KG1 (cell line): ENCODE measurements at regions not wholly inside any gene's neighbourhood (a gene's known extent, or its start where the extent isn't known, plus 50 kb on each side); places are given as distances from the start of the nearest gene placed in this dataset.

Source experiments
- DNase-seq: peaks from one replicate; lab custom pipeline; 2025; lab: John Stamatoyannopoulos, UW

DNA sequence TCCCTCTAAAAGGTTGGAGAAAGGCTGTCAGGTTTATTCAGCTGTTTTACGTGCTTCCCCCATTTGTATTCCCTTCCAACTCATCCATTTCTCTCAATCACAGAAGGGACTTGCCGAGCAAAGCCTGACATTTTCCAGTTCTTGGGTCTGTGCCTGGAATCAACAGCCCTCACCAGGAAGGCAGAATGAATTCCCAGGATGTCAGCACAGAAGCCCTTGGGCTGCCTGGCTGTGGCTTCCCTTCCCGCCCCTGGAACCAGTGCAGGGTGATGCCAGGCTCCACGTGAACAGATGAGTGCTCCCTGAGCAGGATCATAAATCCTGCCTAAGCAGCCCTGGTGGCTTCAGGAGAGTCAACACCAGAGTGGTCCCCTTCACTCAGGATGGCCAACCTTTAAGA lies 86.1 kb upstream of the CD83 start:
- no peak for DNase-seq

GRCh38 chr6:14035071-14035847 lies 82.3 kb upstream of the CD83 start:
- no peak for DNase-seq

DNA sequence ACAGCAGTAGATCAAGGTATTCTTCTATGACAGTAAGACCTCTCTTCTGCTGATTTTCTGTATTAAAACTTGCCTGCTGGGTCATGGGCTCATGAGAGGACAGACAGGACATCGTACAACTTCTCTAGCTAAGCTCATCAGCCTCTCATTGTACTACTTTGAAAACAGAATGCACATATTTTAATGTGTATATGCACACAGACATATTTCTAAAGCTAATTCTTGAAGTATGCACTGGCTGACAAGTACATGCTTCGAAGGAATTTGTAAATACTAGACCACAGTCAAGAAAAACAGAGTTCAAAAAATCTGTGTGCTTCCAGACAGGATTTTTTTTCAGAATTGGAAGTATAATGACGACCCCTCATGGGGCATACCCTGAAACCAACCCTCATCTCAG lies 81.7 kb upstream of the CD83 start:
- no peak for DNase-seq

DNA sequence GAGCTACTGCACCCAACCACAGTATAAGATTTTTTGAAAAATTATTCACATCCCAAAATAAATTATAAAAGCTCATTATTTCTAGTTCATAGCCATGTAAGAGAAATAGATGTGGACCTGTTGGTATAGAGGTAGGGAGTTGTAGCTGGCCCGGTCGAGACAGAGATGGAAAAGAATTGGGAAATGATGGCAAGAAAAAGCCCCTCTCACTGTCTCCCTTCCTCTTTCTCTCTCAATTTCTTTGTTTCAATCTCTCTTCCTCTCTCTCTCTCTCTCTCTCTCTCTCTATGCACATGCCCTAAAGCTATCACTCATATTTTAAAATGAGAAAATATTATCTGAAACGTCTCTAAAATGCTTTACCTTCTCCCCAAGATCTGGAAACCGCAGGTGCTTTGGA lies 80.7 kb upstream of the CD83 start:
- no peak for DNase-seq

- DNase-seq = no peak
These were observed 79.9 kb upstream of the CD83 start for GRCh38 chr6:14037402-14038277.

GRCh38 chr6:14038467-14039437 lies 78.8 kb upstream of the CD83 start:
- no peak for DNase-seq

GRCh38 chr6:14040042-14040441 lies 77.5 kb upstream of the CD83 start:
- no peak for DNase-seq

DNA sequence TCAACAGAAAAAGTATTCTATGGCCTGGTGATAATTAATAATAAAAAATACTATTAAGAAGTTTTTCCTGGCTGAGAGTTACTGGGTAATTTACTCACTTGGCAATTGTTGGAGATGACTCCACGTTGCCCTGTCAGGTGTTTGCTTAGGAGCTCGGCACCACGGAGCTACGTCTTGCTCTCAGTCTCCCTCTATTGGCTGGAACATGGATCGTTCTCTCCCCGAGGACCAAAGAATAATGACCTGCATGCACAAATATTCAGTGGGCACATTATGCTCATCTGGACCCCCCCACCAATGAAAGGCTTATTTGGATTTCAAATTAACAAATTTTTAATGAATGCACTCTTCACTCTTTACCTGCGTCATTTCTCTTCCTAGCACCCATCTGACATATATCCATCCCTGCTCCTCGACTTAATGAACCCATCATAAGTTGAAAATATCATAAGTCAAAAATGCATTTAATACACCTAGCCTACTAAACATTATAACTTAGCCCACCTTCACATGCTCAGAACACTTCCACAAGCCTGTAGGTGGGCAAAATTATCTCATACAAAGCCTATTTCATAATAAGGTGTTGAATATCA lies 71.0 kb upstream of the CD83 start:
- DNase-seq = no peak

GRCh38 chr6:14047151-14047740 lies 70.3 kb upstream of the CD83 start:
- DNase-seq = no peak

DNA sequence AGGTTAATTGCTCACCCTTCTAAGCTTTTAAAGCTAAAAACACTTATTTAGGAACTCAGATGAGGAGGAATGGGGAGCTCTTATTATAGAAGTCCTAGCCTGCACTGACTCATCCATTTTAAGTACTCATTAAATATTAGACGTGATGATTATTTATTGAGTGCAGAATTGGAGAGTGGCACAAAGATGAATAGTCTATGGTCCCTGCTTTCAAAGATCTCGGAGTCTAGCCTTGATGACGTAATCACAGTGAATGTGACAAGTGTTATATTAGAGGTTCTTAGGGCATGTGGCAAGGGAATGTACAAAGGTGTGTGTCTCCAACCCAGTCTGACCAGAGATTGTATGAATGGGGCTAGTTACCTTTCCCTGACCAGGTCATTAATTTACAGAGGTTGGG lies 68.7 kb upstream of the CD83 start:
- DNase-seq = no peak

DNA sequence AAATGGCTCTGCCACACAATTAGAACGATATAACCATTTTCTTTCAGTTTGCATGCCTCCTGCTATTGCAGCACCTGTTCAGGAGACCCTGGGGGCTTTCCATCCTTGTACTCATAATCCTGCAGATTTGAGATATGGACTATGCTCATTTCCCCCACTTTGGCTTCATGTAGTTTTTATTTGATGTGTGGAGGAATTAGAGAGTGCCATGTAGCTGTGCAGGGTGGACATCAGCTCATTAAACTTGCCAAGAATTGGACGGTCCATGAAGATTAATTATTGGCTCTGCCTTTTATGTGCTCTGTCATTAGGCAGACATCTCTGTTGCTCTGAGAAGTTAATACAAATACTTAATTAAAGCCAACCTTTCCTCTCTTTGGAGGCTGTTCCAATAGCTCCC lies 66.2 kb upstream of the CD83 start:
- DNase-seq = no peak

DNA sequence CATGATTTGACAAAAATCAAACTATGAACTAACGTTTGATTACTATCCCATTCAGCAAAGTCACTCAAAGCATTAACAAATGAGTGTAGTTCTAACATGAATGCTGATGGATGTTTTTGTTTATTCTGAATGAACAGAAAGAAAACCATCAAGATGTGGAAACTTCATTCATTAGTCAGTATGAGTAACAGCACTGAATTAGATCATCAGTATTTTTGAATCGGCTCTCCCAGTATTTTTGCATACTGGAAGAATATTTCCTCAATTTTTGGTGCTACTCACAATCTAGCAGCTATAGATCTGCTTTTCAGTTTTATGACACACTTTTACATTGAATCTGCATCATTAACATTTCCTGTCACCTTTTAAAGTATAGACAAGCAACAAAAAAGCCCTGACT lies 63.8 kb upstream of the CD83 start:
- DNase-seq = no peak

DNA sequence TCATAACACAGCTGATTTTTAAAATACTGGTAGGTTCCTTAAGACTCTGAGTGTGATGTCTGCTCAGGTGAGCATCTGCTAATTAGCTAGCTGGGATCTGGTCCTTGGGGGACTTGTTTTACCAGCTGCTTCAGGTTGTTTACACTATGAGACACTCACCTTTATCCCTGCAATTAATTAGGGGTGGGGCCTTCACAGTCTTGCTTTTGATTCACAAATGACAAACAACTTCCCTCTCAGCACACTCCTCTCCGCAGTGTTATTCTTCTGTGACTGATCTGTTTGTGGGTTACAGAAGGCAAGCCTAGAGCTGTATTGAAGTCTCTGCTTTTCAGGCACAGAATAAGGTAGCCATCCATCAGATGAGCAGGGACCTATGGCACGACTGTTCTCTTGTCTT lies 62.0 kb upstream of the CD83 start:
- DNase-seq = no peak

- no peak for DNase-seq
These were observed 59.4 kb upstream of the CD83 start for GRCh38 chr6:14058029-14058695.

GRCh38 chr6:14058735-14059134 lies 58.8 kb upstream of the CD83 start:
- no peak for DNase-seq

GRCh38 chr6:14059791-14060436 lies 57.7 kb upstream of the CD83 start:
- DNase-seq = no peak

DNA sequence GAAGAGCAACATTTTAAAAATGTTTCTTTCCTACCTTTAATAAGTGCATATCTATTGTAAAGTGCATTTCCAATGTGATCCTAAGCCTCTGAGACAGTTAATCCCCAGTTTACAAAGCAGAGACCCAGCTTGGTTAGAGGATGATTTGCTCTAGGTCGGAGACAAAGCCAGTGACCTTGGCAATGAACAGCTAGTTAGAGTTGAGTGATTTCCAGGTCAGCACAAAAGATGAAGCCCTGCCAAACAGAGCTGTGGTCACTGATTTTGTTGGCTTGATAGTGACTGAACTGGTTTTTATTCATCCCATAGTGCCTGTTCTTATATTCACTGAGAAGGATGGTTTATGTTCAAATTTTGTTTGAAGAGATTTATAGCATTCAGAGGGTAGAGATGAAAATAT lies 56.6 kb upstream of the CD83 start:
- DNase-seq = no peak

DNA sequence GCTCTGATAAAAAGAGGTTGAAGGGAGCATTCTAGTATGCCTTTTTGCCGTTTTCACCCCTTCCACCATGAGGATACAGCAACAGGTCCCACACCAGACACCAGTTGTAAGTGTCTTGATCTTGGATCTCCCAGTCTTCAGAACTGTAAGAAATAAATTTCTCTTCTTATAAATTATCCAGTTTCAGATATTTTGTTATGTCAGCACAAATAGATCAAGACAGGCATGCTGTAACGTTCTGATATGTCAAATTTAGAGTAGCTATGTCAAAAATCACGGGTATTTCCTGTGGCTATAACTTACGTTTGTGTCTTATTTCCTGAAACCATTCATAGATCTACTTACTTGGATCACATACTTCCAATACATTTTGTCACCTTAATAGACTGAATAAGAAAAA lies 55.9 kb upstream of the CD83 start:
- DNase-seq = no peak

GRCh38 chr6:14062345-14063029 lies 55.1 kb upstream of the CD83 start:
- no peak for DNase-seq

- DNase-seq = no peak
These were observed 53.8 kb upstream of the CD83 start for GRCh38 chr6:14063756-14064155.
